Thymus (tissue), 11 donors: ENCODE measurements at regions not wholly inside any gene's neighbourhood (a gene's known extent, or its start where the extent isn't known, plus 50 kb on each side); places are given as distances from the start of the nearest gene placed in this dataset.
"Not testable (repeated sequence)": the region's sequence is repeated elsewhere in the genome, so short reads cannot be mapped to it uniquely, and the experiment has no call there.

ENCODE experiments used
- DNase-seq, 9 donors: peaks; one replicate each; pipeline ENCODE4 v3.0.0-alpha.2; 2013; ENCODE audit warnings: low spot score in 9 of 9, low read depth in 6 of 9, missing footprints in 1 of 9
- H3K27ac ChIP-seq, 2 donors: one replicate each; pipeline ENCODE4 v1.5.1; 2013; ENCODE audit warnings: control low read depth in 1 of 2, low read depth in 1 of 2, low read length in 1 of 2, mild to moderate bottlenecking in 1 of 2, moderate library complexity in 1 of 2
- H3K27me3 ChIP-seq, 2 donors: one replicate each; pipeline ENCODE4 v1.5.1; 2013; ENCODE audit warnings: low read length in 1 of 2; ENCODE audit not compliant: control insufficient read depth in 2 of 2, insufficient read depth in 1 of 2
- H3K36me3 ChIP-seq, 2 donors: one replicate each; pipeline ENCODE4 v1.5.1; 2013; ENCODE audit warnings: low read length in 1 of 2, mild to moderate bottlenecking in 1 of 2, moderate library complexity in 1 of 2; ENCODE audit not compliant: control insufficient read depth in 2 of 2, insufficient read depth in 2 of 2
- H3K4me1 ChIP-seq, 2 donors: one replicate each; pipeline ENCODE4 v1.5.1; 2013; ENCODE audit warnings: low read length in 2 of 2; ENCODE audit not compliant: control insufficient read depth in 2 of 2, insufficient read depth in 2 of 2
- H3K4me3 ChIP-seq, 2 donors: one replicate each; pipeline ENCODE4 v1.5.1; 2013; ENCODE audit warnings: low read length in 2 of 2, control low read depth in 1 of 2, mild to moderate bottlenecking in 1 of 2
- H3K9me3 ChIP-seq, 2 donors: one replicate each; pipeline ENCODE4 v1.5.1; 2013; ENCODE audit warnings: low read length in 1 of 2, mild to moderate bottlenecking in 1 of 2; ENCODE audit not compliant: control insufficient read depth in 2 of 2, insufficient read depth in 1 of 2
- WGBS: extraction: QIAGEN DNeasy Blood & Tissue Kit; methylation state at CpG from one replicate; pipeline ENCODE4 v1.1.7; 2013; 5-methylcytosine and 5-hydroxymethylcytosine counted together
- donor health status: healthy.

GRCh38 chr9:88897081-88897480, 94.2 kb upstream of the S1PR3 start:
- no peak for DNase-seq
- Histone ChIP-seq H3K4me3 (no peak overlapping the region), H3K36me3 (no peaks in the 10 kb centered on the region), H3K27ac (no peak overlapping the region), H3K4me1 (no peaks in the 10 kb centered on the region), H3K27me3 (no peaks in the 10 kb centered on the region), H3K9me3 (no peaks in the 10 kb centered on the region)

GRCh38 chr9:88898039-88898720, 93.1 kb upstream of the S1PR3 start:
- no peak for DNase-seq
- Histone ChIP-seq H3K27ac (no peak overlapping the region), H3K4me3 (no peak overlapping the region), H3K9me3 (no peaks in the 10 kb centered on the region), H3K27me3 (no peaks in the 10 kb centered on the region), H3K4me1 (no peaks in the 10 kb centered on the region), H3K36me3 (no peaks in the 10 kb centered on the region)
- WGBS = 68% methylated on average over 5 of the region's 5 CpGs

- Histone ChIP-seq H3K36me3 (no peaks in the 10 kb centered on the region), H3K27me3 (no peaks in the 10 kb centered on the region), H3K27ac (no peak overlapping the region), H3K4me3 (no peak overlapping the region), H3K4me1 (no peaks in the 10 kb centered on the region), H3K9me3 (no peaks in the 10 kb centered on the region)
- DNase-seq = no peak
- 92% methylated on average over 2 of the region's 2 CpGs for WGBS
These were observed 85.8 kb upstream of the S1PR3 start for GRCh38 chr9:88905506-88905905.

- peaks cover 11 to 30% of the 10 kb centered on the region in 2 donors for H3K4me1 ChIP-seq
These were observed 75.4 kb upstream of the S1PR3 start for GRCh38 chr9:88915916-88916315.

GRCh38 chr9:88916894-88917293, 74.4 kb upstream of the S1PR3 start:
- Histone ChIP-seq H3K36me3 (peaks cover 0 to 3% of the 10 kb centered on the region in 2 donors), H3K9me3 (peaks cover 6 to 26% of the 10 kb centered on the region in 2 donors), H3K27me3 (no peaks in the 10 kb centered on the region), H3K27ac (no peak overlapping the region), H3K4me1 (peaks cover 21 to 40% of the 10 kb centered on the region in 2 donors), H3K4me3 (no peak overlapping the region)
- DNase-seq = no peak
- 44% methylated on average over 1 of the region's 1 CpG for WGBS

More at GRCh38 chr9:88915916-88916315, 75.4 kb upstream of the S1PR3 start:
- peaks cover 0 to 3% of the 10 kb centered on the region in 2 donors for H3K36me3 ChIP-seq
- H3K27me3 ChIP-seq = no peaks in the 10 kb centered on the region
- H3K4me3 ChIP-seq = no peak overlapping the region
- no peak overlapping the region for H3K27ac ChIP-seq
- WGBS = 96% methylated on average over 2 of the region's 2 CpGs
- DNase-seq = no peak
- peaks cover 6 to 26% of the 10 kb centered on the region in 2 donors for H3K9me3 ChIP-seq

GRCh38 chr9:88917375-88917774, 73.9 kb upstream of the S1PR3 start:
- Histone ChIP-seq H3K27ac (no peak overlapping the region), H3K36me3 (peaks cover 0 to 3% of the 10 kb centered on the region in 2 donors)

GRCh38 chr9:88918537-88918936, 72.7 kb upstream of the S1PR3 start:
- WGBS = 92% methylated on average over 1 of the region's 1 CpG
- Histone ChIP-seq H3K9me3 (peaks cover 6 to 26% of the 10 kb centered on the region in 2 donors), H3K4me1 (peaks cover 28 to 51% of the 10 kb centered on the region in 2 donors)
- H3K36me3 ChIP-seq, H3K27ac ChIP-seq, H3K27me3 ChIP-seq, DNase-seq, H3K4me3 ChIP-seq: not testable (repeated sequence)

More at GRCh38 chr9:88917375-88917774, 73.9 kb upstream of the S1PR3 start:
- 93% methylated on average over 3 of the region's 3 CpGs for WGBS
- no peak for DNase-seq
- Histone ChIP-seq H3K27me3 (no peaks in the 10 kb centered on the region), H3K4me3 (no peak overlapping the region), H3K9me3 (peaks cover 6 to 26% of the 10 kb centered on the region in 2 donors), H3K4me1 (peaks cover 22 to 44% of the 10 kb centered on the region in 2 donors)

- H3K4me1 ChIP-seq = peaks cover 45 to 61% of the 10 kb centered on the region in 2 donors
- no peak overlapping the region for H3K4me3 ChIP-seq
- peaks cover 0 to 3% of the 10 kb centered on the region in 2 donors for H3K36me3 ChIP-seq
- no peaks in the 10 kb centered on the region for H3K27me3 ChIP-seq
- DNase-seq = no peak
- H3K27ac ChIP-seq = peak overlapping the region in 1 of 2 donors; percentile 92
- 96% methylated on average over 1 of the region's 1 CpG for WGBS
- H3K9me3 ChIP-seq = peaks cover 6 to 29% of the 10 kb centered on the region in 2 donors
These were observed 70.6 kb upstream of the S1PR3 start for GRCh38 chr9:88920645-88921044.

GRCh38 chr9:88922091-88922490, 69.2 kb upstream of the S1PR3 start:
- peaks cover 0 to 3% of the 10 kb centered on the region in 2 donors for H3K36me3 ChIP-seq
- DNase-seq = peak; percentile 82 to 99 (median 93)

More at GRCh38 chr9:88922091-88922490, 69.2 kb upstream of the S1PR3 start:
- peak overlapping the region; percentile 71 to 92 for H3K27ac ChIP-seq
- no peaks in the 10 kb centered on the region for H3K27me3 ChIP-seq
- WGBS = 9% methylated on average over 10 of the region's 10 CpGs
- H3K4me3 ChIP-seq = peak overlapping the region; percentile 2 to 14
- peaks cover 50 to 63% of the 10 kb centered on the region in 2 donors for H3K4me1 ChIP-seq
- H3K9me3 ChIP-seq = peaks cover 6 to 32% of the 10 kb centered on the region in 2 donors
